NCI-H345 treated with DMSO at 0.1 percent for 48 hours (cell line): ENCODE measurements at regions not wholly inside any gene's neighbourhood (a gene's known extent, or its start where the extent isn't known, plus 50 kb on each side); places are given as distances from the start of the nearest gene placed in this dataset.
"Not testable (repeated sequence)": the region's sequence is repeated elsewhere in the genome, so short reads cannot be mapped to it uniquely, and the experiment has no call there.

Source experiments
- DNase-seq: peaks from one replicate; lab custom pipeline; 2025; ENCODE audit not compliant: unreplicated experiment; lab: John Stamatoyannopoulos, UW

DNA sequence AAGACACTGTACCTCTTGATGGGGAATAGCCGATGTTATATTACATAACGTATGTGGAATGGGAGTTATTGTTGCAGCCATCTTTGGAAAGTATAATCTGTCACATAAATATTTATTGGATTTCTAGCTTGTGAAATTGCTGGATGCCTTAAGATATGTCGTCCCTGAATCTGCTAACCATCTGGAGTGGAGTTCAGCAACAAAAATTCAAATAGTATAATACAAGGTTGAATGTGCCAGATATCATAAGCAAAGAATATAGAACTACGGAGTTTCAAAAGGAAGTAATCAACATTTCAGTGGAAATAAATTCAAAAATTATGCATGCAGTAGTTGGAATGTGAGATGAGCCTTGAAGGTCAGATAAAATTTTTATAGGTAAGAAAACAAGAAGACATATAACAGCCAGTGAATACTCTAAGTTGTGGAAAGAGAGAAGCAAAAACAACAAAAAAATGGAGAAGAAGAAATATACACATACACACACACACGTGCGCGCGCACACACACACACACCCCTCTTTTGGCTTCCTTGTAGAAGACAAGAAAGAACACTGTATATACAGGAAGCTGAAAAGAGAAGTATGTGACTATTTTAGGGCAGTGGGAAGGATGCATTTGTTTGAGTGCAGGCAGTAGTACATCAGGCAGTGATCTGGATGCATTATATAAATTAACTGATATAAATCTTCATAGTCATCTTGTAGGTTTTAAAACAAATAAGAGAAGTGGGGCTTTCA, 516.7 kb downstream of the KCNT2 start:
- DNase-seq = no peak

DNA sequence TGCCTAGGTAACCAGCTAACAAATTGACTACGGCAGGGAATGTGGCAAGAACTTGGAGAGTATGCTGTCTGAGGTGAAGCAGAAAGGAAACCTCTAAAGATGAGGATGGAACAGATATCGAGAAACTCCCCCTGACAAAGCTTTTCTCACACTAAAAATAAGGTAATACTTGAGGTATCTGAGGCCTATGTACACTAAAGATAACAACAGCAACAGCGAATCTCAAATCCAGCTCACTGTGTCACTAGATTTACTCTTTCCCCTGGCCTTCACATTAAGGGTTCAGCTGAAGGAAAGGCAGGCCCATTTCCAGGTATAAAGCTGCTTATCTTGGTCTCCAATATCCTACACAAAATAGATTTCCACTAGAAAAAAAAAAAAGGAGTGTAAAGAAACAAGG, 518.0 kb downstream of the KCNT2 start:
- DNase-seq = no peak

DNA sequence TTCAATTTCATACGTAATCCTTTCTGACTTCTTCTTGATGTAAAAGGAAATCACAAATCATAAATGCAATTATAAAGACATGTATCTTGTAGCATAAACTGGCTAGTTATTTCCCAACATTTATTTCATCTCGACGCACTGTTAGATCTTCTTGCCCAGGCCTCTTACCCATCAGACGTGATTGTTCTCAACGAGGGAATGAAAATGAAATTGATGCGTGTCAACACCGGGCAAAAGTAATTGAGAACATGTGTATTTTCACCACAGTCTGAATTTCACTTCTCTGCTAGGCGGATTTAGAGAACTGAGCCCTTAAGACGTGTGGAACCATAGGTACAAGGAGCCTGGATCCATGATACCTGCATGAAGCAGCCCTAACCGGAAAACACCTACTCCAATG, 519.7 kb downstream of the KCNT2 start:
- no peak for DNase-seq

DNA sequence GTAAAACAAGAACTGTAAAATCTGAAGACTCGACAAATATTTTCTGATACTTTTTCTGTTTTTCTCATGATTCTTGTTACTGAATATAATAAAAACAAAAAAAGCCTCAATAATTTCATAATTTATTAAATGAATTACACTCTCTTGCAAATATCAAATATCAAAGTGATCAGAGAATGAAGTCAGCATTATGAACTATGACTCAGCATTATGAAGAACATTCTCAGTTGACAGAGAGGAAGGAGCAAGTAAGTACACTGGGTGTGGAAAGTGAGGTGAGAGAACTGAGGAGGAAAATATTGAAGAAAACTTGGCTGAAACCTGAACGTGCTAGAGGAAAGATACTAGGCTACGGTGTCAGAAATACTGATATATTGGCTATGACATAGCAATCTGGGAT, 529.5 kb downstream of the KCNT2 start:
- DNase-seq = no peak

DNA sequence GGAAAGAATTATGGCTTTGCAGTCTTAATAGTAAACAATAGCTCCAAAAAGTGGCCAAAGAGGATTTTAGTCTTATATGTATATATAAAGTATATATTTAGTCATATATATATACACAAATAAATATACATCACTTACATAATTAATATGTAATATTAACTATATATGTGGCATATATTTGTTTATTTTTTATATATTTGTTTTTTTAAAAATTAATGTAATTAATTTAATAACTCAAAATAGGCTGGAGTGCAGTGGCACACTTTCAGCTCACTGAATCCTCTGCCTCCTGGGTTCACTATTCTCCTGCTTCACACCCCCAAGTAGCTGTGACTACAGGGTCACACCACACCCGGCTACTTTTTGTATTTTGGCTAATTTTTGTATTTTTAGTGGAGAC, 532.6 kb downstream of the KCNT2 start:
- no peak for DNase-seq

DNA sequence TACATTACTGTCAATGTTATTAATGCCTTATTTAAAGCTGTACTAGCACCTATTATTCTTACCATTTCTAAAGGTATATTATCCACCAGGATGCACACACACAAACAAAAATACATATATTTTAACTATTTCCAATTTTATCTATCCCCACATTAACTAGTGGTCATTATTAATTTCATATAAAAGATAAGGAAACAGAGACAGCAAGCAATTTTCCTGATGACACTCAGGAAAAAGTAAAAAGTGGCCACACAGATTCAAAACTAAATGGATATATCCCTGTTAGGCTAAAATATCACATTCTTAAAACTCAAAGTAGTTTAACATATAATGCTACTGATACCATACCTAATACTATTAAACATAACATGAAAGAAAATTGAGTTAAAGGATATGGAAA, 534.1 kb downstream of the KCNT2 start:
- no peak for DNase-seq

DNA sequence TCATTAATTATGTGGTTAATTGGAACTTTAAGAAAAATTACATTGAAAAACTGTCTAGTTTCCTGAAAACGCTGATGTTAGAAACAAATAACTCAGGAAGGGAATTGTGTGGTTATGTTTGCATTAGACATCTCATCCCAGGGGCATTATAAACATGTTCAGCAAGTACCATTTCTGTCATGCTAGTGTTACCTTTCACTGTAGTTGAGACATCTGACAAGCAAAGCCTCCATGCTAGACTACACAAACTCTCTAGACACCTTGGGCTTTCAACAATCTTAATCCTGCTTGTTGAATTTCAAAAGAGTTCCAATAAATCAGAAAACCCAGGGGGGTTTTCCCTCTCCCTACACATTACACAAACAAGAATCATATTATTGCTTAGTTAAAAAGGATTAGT, 536.8 kb downstream of the KCNT2 start:
- no peak for DNase-seq

DNA sequence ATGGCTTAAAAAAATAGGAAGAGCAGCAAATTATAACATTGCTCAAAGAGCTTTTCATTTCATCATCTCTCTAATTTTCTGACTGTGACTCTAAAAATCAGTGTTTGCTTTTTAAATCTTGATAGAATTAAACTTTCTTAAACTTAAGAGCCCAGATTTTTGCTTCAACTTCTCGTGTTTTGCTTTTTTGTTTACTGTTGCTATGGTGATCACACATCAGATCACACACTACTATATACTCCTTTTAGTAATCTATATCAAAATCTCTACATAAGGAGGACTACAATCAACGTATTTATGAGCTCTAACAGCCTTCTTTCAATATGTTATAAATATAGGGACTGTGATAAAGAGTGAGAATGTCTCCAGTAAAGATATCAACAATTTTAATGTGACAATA, 537.3 kb downstream of the KCNT2 start:
- no peak for DNase-seq

DNA sequence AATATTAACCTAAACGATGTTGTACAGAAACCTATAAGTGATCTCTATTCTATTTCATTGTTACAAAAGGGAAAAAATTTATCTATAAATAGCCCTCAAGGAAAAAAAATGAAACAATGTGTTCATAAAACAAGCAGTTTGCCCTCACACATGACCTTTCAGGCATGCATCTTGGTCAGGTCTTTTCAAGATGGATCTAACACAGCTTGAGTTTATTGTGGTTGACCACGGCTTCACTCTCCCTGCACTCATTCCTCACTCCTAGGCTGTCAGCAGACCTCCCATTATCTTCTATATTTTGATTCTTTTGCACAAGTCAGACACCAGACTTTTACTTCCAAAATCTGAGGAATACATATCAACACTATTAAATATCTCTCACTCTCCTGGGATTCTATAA, 544.3 kb downstream of the KCNT2 start:
- DNase-seq = no peak

DNA sequence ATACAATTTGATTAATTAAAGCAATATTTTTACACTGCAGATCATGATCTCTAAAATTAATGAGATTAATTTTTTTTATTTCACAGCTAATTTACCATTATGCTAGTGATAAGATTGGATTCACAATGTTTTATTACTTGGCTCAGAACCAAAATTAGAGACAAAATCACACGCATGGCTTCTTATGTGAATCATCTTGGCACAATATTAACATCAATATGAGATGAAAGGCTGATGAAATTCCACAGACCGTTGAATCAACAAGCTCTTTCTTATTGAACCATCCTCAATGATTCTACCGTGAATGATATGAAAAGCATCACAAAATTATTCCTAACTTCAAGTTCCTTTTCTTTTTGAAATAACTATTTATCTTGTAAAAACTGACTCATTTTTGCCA, 544.9 kb downstream of the KCNT2 start:
- no peak for DNase-seq

DNA sequence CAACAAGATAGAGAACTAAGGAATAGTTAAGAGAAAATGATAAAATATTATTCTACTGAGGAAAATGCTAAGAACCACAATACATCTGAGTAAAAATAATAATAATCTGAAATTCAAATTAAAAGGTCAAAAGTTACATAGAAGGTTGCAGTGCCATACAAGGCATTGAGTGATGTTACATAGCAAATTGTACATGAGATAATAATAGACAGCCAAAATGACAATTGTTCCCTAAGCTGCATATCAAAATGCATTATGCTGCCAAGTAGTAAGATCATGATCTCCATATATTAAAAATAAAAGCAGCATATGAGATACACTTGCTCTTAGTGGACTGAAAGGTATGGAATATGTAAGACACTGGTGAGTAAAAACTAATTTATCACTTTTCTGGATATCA, 547.7 kb downstream of the KCNT2 start:
- DNase-seq = no peak

DNA sequence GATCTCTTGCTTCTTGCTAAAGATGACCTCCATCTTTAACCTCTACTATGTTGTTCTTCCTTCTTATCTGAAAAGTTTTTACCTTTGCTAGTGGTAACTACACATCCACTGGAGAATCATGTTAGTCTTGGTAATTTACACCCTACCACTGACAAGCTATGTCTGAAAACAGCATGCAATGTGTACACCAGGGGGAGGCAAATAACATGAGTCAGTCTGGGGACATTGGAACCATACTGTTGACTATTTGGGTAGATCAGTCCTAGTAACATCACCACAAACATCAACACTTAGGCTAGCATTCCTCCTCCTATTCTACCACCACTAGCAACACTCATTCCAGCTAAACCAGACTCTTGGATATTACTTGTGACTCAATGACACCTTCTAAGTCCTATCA, 549.0 kb downstream of the KCNT2 start:
- no peak for DNase-seq

DNA sequence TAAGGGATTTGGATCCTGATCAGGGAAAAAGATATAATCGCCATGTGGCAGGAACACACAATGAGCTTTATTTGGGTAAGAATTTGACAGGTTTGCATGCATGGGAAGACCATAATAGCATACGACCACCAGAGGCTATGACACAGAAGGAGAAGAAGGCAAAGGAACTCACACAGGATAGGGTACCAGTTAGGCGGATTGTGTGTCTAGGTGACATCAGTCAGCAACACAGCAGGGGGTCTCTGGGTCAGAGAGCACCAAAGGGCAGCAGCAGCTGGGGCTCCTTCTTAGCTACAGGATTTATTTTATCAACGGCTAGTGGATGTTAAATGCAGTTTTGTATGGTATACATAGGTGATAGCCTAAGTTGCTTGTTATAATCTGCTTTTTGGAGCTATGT, 551.3 kb downstream of the KCNT2 start:
- DNase-seq = no peak

DNA sequence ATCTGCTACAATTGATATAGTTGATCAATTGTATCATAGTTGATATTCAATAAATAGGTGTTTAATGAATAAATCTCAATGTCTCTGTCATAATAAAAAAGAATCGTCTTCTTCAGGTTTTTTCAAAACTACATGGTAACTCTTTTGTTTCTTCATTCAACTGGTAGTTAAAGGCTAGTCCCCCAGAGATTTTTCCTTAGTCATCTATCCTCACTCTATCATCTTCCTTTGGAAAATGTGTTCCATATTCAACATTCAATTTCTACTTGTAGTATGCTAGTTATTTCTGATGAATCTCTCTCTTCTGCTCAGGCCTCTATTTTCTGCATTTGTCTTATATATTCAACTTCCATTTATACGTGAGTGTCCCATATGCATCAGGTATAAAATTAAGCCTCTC, 558.8 kb downstream of the KCNT2 start:
- DNase-seq = no peak

DNA sequence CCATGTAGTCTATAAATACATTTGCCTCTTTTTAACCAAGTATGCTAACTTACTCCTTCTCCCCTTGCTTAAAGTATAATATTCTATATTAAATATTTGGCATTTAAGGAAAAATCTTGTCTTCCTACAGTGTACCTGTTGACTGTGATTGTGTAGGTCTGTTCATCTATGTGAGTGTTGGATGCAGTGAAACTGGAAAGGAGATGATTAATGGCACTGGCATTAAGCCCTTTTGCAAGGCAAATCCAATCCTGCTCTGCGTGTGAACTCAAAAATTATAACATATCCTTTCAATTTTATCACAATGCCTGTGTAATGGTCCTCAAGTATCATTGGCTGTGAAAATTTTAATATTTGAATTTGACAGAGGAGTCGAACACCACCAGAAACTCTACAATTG, 565.0 kb downstream of the KCNT2 start:
- no peak for DNase-seq

DNA sequence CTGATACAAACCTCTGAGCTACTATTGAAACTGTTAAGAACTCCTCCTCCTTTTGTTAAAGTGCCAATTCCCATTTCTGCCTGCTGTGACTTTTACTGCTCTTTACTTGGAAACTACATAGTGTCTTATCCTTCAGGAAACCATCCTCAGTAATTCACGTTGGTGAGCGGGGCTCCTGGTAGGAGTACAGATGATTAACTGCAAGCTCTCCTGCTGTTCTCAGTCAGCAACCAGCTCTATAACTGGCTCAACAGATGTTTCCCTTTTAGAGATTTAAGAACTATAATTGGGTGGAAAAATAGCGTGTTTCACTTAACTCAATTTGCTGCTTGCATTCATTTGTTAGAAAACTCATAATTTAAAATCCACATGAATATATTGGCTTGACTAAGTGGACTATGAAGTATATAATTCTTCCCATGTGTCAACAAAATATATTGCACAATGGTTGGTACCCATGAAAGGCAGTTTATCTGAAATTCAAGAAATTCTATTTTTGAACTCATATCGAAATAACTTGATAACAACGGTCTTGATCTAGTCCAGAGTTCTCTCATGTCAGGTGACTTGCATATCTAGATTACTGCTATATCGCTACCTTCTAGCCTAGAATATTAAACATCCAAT, 574.0 kb downstream of the KCNT2 start:
- DNase-seq = no peak

DNA sequence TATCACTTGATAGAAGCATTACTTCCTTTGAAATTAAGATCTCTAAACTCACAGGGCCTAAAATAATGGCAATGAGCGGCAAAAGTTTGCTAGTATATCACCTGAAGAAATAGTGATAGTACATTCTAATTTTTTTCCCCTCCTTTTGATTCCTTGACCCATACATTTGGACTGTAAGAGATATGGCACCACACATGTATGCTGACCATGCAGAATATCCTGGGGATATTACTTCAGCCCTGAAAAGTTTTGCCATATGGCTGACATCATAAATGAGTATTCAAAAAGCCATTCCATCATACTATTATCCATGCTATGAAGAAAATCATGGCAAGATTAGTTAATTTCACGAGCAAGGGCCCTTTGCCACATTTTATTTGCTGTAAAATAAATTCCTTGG, 576.9 kb downstream of the KCNT2 start:
- DNase-seq = not testable (repeated sequence)

DNA sequence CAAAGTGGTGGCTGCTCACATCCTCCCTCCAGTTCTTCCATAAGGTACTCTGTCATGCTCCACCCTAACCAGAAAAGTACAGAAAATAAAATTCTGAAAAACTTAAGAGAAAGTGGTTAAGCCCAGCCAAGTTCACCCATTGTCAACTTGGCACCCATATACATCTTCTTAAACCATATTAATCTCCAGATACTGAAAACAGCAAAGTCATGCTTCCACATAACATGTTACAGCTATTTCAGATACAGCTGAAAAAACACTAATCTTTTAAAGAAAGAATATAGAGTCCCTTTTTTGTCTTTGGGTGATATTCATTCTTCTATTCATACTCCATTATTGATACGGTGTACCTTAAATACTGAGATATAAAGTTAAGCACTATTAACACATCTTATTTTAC, 577.8 kb downstream of the KCNT2 start:
- no peak for DNase-seq

DNA sequence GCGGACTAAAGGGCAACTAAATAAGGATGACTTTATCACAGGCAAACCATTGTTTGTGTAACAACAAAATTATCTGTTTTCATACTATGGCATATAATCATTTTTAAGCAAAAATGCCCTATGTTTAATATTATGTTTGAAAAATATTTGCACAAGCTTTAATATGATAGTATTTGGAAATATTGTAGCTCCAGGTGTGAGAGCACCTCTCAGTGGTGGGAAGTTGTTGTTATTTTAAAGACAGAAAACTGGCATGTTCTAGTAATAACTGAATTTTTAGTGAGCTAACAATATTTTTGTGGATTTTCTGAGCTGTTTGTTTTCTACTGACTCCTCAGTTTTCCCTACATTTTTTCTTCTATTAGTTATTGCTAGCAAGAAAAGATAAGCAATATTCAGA, 578.8 kb downstream of the KCNT2 start:
- no peak for DNase-seq

DNA sequence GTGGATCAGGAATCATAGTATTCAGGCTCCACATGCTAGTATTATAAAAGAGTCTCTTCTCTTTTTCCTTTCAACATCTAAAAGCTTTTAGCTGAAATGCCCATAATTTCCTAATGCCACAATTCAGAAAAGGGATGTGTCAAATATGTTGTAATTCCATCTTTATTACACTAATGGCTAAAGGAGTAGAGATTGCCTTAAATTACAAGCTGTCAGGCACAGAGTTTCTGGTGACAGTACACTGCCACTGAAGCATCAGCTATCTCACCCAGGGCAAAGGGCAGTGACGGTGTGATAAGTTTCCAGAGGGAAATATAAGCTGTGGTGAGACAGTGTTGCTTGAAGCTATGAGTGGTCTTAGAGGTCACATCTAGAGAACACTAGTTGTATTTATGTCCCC, 581.1 kb downstream of the KCNT2 start:
- DNase-seq = no peak

DNA sequence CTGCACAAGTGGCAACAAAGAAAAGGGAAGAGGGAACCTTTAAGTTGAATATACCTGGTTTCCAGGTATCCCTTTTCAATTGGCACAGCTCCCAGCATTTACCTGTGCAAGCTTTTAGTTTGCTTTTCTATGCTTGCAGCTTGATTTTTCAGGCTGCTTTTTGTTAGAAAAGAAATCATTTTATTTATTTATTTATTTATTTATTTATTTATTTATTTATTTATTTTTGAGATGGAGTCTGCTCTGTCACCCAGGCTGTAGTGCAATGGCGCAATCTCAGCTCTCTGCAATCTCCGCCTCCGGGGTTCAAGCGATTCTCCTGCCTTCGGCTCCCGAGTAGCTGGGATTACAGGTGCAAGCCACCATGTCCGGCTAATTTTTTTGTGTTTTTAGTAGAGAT, 587.1 kb downstream of the KCNT2 start:
- not testable (repeated sequence) for DNase-seq

DNA sequence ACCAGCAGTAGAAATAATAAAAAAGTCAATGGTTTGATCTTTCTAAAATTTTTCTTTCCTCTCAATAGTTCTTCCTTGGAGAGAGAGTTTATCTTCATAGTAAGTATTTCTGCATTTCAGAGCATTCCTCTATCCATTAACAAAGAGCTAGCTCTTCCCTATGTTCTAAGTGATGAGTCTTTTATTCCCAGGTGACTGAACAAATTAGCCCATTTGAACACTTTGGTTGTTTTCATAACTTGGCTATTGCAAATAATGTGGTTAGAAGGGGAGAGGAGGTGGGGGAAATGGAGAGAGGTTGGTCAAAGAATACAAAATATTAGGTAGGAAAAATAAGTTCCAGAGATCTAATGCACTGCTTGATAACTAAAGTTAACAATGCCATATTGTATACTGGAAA, 598.9 kb downstream of the KCNT2 start:
- DNase-seq = no peak

DNA sequence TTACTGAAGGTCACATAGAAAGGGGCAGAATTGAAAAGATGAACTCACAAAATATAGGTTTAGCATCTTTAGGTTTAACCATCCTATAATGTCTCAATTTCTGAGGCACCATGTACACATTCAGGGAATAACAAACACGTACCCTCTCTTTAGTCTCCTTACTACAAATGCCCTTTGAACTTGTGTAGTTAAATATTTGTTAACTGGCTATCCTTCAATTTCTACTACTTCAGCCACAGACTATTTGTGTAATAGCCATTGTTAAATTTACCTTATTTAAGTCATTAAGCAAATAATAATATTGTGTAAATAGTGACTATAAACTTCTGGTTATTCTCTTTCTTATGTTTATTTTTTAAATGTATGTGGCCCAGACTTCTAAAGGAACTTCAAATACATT, 600.5 kb downstream of the KCNT2 start:
- no peak for DNase-seq
